H9 (cell line): ENCODE measurements at regions not wholly inside any gene's neighbourhood (a gene's known extent, or its start where the extent isn't known, plus 50 kb on each side); places are given as distances from the start of the nearest gene placed in this dataset.

ENCODE experiments used
- DNase-seq: peaks from one replicate; pipeline ENCODE4 v3.0.0-alpha.2; 2017
- H2AFZ ChIP-seq: one replicate; pipeline ENCODE4 v1.6.1; 2013; ENCODE audit warnings: mild to moderate bottlenecking, low read length, control low read depth, moderate library complexity
- H2AK5ac ChIP-seq: 2 replicates; pipeline ENCODE4 v1.6.1; 2013; ENCODE audit warnings: low read length, control low read depth, mixed read lengths; ENCODE audit not compliant: insufficient read length
- H2BK120ac ChIP-seq: one replicate; pipeline ENCODE4 v1.6.1; 2013; ENCODE audit warnings: low read depth, mild to moderate bottlenecking, low read length, control low read depth, inconsistent platforms; ENCODE audit not compliant: poor library complexity, severe bottlenecking
- H2BK12ac ChIP-seq: 2 replicates; pipeline ENCODE4 v1.6.1; 2013; ENCODE audit warnings: low read length, control low read depth, mixed read lengths, low read depth; ENCODE audit not compliant: insufficient read length
- H2BK15ac ChIP-seq: 2 replicates; pipeline ENCODE4 v1.6.1; 2013; ENCODE audit warnings: low read depth, low read length, control low read depth
- H2BK20ac ChIP-seq: one replicate; pipeline ENCODE4 v1.6.1; 2013; ENCODE audit warnings: low read depth, mild to moderate bottlenecking, low read length, control low read depth, inconsistent platforms; ENCODE audit not compliant: poor library complexity, severe bottlenecking
- H2BK5ac ChIP-seq: 2 replicates; pipeline ENCODE4 v1.6.1; 2013; ENCODE audit warnings: low read length, control low read depth, mixed read lengths; ENCODE audit not compliant: insufficient read length
- H3K14ac ChIP-seq: 2 replicates; pipeline ENCODE4 v1.6.1; 2013; ENCODE audit warnings: low read length, control low read depth; ENCODE audit not compliant: insufficient read depth
- H3K18ac ChIP-seq: 2 replicates; pipeline ENCODE4 v1.6.1; 2013; ENCODE audit warnings: low read depth, mild to moderate bottlenecking, mixed read lengths, low read length, control low read depth; ENCODE audit not compliant: insufficient read length
- H3K23ac ChIP-seq: 2 replicates; pipeline ENCODE4 v1.6.1; 2013; ENCODE audit warnings: low read length, control low read depth, mixed read lengths, low read depth; ENCODE audit not compliant: insufficient read length
- H3K23me2 ChIP-seq: 2 replicates; pipeline ENCODE4 v1.6.1; 2013; ENCODE audit warnings: low read depth, mild to moderate bottlenecking, mixed read lengths, low read length, control low read depth; ENCODE audit not compliant: insufficient read length, poor library complexity, severe bottlenecking
- H3K27ac ChIP-seq: 2 replicates; pipeline ENCODE4 v1.5.1; 2013; ENCODE audit warnings: low read length, control low read depth, mixed read lengths, low read depth; ENCODE audit not compliant: insufficient read length
- H3K27me3 ChIP-seq: 2 replicates; pipeline ENCODE4 v1.6.1; 2013; ENCODE audit warnings: low read length, control low read depth, inconsistent platforms; ENCODE audit not compliant: insufficient read depth
- H3K4ac ChIP-seq: 2 replicates; pipeline ENCODE4 v1.6.1; 2013; ENCODE audit warnings: low read depth, mild to moderate bottlenecking, control low read depth, inconsistent platforms, low read length, moderate library complexity
- H3K4me1 ChIP-seq: 2 replicates; pipeline ENCODE4 v1.6.1; 2013; ENCODE audit warnings: low read length, control low read depth, inconsistent platforms; ENCODE audit not compliant: insufficient read depth
- H3K4me2 ChIP-seq: 2 replicates; pipeline ENCODE4 v1.6.1; 2013; ENCODE audit warnings: low read length, control low read depth, mixed read lengths; ENCODE audit not compliant: insufficient read length, insufficient read depth
- H3K56ac ChIP-seq: 2 replicates; pipeline ENCODE4 v1.6.1; 2013; ENCODE audit warnings: low read depth, mild to moderate bottlenecking, mixed read lengths, low read length, control low read depth; ENCODE audit not compliant: insufficient read length
- H3K79me1 ChIP-seq: 2 replicates; pipeline ENCODE4 v1.6.1; 2013; ENCODE audit warnings: low read depth, mild to moderate bottlenecking, moderate library complexity, low read length, control low read depth, inconsistent platforms; ENCODE audit not compliant: insufficient read depth, poor library complexity, severe bottlenecking
- H3K79me2 ChIP-seq: 2 replicates; pipeline ENCODE4 v1.6.1; 2013; ENCODE audit warnings: low read length, control low read depth, inconsistent platforms; ENCODE audit not compliant: insufficient read depth
- H3K9ac ChIP-seq: 2 replicates; pipeline ENCODE4 v1.6.1; 2013; ENCODE audit warnings: low read length, control low read depth, mixed read lengths; ENCODE audit not compliant: insufficient read length; ENCODE audit errors: extremely low read depth
- H3K9me3 ChIP-seq: one replicate; pipeline ENCODE4 v1.6.1; 2013; ENCODE audit warnings: low read depth, low read length, inconsistent platforms; ENCODE audit not compliant: control insufficient read depth
- H3T11ph ChIP-seq: one replicate; pipeline ENCODE4 v1.6.1; 2013; ENCODE audit warnings: mild to moderate bottlenecking, low read length, control low read depth, inconsistent platforms
- H4K20me1 ChIP-seq: one replicate; pipeline ENCODE4 v1.6.1; 2013; ENCODE audit not compliant: control insufficient read depth, insufficient read length, insufficient read depth
- H4K5ac ChIP-seq: 2 replicates; pipeline ENCODE4 v1.6.1; 2013; ENCODE audit warnings: low read depth, mild to moderate bottlenecking, mixed read lengths, low read length, control low read depth; ENCODE audit not compliant: insufficient read length
- H4K8ac ChIP-seq: replicated peaks from 2 replicates; pipeline ENCODE4 v1.6.1; 2013; ENCODE audit warnings: low read length, control low read depth, mixed read lengths, low read depth; ENCODE audit not compliant: insufficient read length
- H4K91ac ChIP-seq: 2 replicates; pipeline ENCODE4 v1.6.1; 2013; ENCODE audit warnings: low read depth, mild to moderate bottlenecking, moderate library complexity, mixed read lengths, low read length, control low read depth; ENCODE audit not compliant: insufficient read length
- H3K27ac Mint-ChIP-seq, 3 experiments: 2 replicates in 2 of 3; 3 replicates in 1 of 3; pipeline ENCODE4 v1.8.0; 2020 to 2021; ENCODE audit warnings: mixed read lengths in 3 of 3, mild to moderate bottlenecking in 1 of 3, moderate library complexity in 1 of 3
- H3K27me3 Mint-ChIP-seq: 2 replicates; pipeline ENCODE4 v1.8.0; 2021; ENCODE audit warnings: low read depth, mild to moderate bottlenecking, moderate library complexity, mixed read lengths
- H3K36me3 Mint-ChIP-seq, 3 experiments: 2 replicates in 2 of 3; 3 replicates in 1 of 3; pipeline ENCODE4 v1.8.0; 2020 to 2021; ENCODE audit warnings: low read depth in 3 of 3, mixed read lengths in 3 of 3; ENCODE audit not compliant: insufficient read depth in 1 of 3
- H3K4me1 Mint-ChIP-seq, 2 experiments: 2 replicates each; pipeline ENCODE4 v1.8.0; 2020; ENCODE audit warnings: mixed read lengths in 2 of 2
- H3K4me3 Mint-ChIP-seq, 2 experiments: 2 replicates in 1 of 2; 3 replicates in 1 of 2; pipeline ENCODE4 v1.8.0; 2020 to 2021; ENCODE audit warnings: mild to moderate bottlenecking in 2 of 2, mixed read lengths in 2 of 2, moderate library complexity in 1 of 2
- H3K9me3 Mint-ChIP-seq, 2 experiments: 2 replicates in 1 of 2; 3 replicates in 1 of 2; pipeline ENCODE4 v1.8.0; 2020; ENCODE audit warnings: mild to moderate bottlenecking in 2 of 2, mixed read lengths in 2 of 2, moderate library complexity in 1 of 2
- WGBS: extraction: QIAGEN DNeasy Blood & Tissue Kit; methylation state at CpG from one replicate; pipeline ENCODE4 v1.1.7; 2013; ENCODE audit warnings: missing lambda C conversion rate, low lambda C conversion rate, mixed read lengths; ENCODE audit not compliant: insufficient read length; ENCODE audit errors: extremely low coverage; 5-methylcytosine and 5-hydroxymethylcytosine counted together
- TF ChIP-seq, protein P1 (sequence below): fragments of 200-600 bp; sonication (generic); conservative IDR thresholded peaks from 3 replicates; pipeline ENCODE4 v1.8.0; 2021; ENCODE audit warnings: antibody characterized with exemption, mild to moderate bottlenecking

DNA sequence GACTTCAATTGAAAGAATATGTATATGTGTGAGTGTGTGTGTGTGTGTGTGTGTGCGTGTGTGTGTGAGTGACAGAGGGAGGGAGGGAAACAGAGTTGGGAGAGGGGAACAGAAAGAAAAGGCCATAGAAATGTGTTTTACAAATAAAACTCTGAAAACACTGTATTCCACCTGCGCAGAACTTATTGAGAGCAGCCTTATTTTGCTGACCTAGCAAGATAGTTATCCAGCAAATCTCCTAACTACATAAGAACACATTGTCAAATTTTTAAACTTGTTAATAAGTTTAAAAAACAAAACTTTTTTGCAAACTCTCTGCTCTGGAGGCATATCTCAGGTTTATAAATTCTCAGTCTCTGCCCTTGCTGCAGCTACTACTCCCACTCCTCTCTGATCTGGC lies 217.9 kb upstream of the NOCT start:
- TF ChIP-seq, protein P1, sequence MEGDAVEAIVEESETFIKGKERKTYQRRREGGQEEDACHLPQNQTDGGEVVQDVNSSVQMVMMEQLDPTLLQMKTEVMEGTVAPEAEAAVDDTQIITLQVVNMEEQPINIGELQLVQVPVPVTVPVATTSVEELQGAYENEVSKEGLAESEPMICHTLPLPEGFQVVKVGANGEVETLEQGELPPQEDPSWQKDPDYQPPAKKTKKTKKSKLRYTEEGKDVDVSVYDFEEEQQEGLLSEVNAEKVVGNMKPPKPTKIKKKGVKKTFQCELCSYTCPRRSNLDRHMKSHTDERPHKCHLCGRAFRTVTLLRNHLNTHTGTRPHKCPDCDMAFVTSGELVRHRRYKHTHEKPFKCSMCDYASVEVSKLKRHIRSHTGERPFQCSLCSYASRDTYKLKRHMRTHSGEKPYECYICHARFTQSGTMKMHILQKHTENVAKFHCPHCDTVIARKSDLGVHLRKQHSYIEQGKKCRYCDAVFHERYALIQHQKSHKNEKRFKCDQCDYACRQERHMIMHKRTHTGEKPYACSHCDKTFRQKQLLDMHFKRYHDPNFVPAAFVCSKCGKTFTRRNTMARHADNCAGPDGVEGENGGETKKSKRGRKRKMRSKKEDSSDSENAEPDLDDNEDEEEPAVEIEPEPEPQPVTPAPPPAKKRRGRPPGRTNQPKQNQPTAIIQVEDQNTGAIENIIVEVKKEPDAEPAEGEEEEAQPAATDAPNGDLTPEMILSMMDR = no peak
- H4K20me1 ChIP-seq = no peaks in the 10 kb centered on the region

More for the DNA sequence above, 217.9 kb upstream of the NOCT start:
- no peak overlapping the region for H2AFZ ChIP-seq
- no peak for DNase-seq
- H3K27ac ChIP-seq = no peak overlapping the region
- no peaks in the 10 kb centered on the region; the same call in 1 of the 2 replicates for H3K4me1 ChIP-seq
- no peak overlapping the region for H2BK20ac ChIP-seq
- H3T11ph ChIP-seq = no peak overlapping the region
- H3K18ac ChIP-seq = no peak overlapping the region
- H4K8ac ChIP-seq = no peak overlapping the region
- H2BK5ac ChIP-seq = no peak overlapping the region
- Mint-ChIP-seq H3K4me3 (no peak overlapping the region), H3K36me3 (no peaks in the 10 kb centered on the region), H3K4me1 (peaks cover 4 to 5% of the 10 kb centered on the region in 2 experiments; a peak in 2 of 4 replicates), H3K27ac (no peak overlapping the region), H3K27me3 (no peaks in the 10 kb centered on the region), H3K9me3 (no peaks in the 10 kb centered on the region)
- H3K4ac ChIP-seq = no peak overlapping the region
- H3K23ac ChIP-seq = no peak overlapping the region
- WGBS = no CpG with 5 or more reads among the region's 2 CpGs
- no peak overlapping the region for H3K14ac ChIP-seq
- no peak overlapping the region for H3K9ac ChIP-seq
- H2AK5ac ChIP-seq = no peak overlapping the region
- no peaks in the 10 kb centered on the region for H3K9me3 ChIP-seq
- H3K79me1 ChIP-seq = no peaks in the 10 kb centered on the region
- H3K27me3 ChIP-seq = no peaks in the 10 kb centered on the region
- no peaks in the 10 kb centered on the region for H3K79me2 ChIP-seq
- H3K23me2 ChIP-seq = no peaks in the 10 kb centered on the region
- H2BK12ac ChIP-seq = no peak overlapping the region
- no peak overlapping the region for H4K5ac ChIP-seq
- no peak overlapping the region for H2BK15ac ChIP-seq
- no peak overlapping the region for H3K56ac ChIP-seq
- no peak overlapping the region for H4K91ac ChIP-seq
- no peak overlapping the region for H3K4me2 ChIP-seq
- H2BK120ac ChIP-seq = no peak overlapping the region
